Right lobe of liver (tissue), 6 donors: ENCODE measurements at regions not wholly inside any gene's neighbourhood (a gene's known extent, or its start where the extent isn't known, plus 50 kb on each side); places are given as distances from the start of the nearest gene placed in this dataset.
"Not testable (repeated sequence)": the region's sequence is repeated elsewhere in the genome, so short reads cannot be mapped to it uniquely, and the experiment has no call there.

ENCODE experiments used
- ATAC-seq, 4 donors: fragments of 200-7000 bp; cut with Tn5 transposase; one replicate each; pipeline ENCODE4 v1.9.1; 2020; ENCODE audit warnings: mild to moderate bottlenecking in 4 of 4, moderate library complexity in 4 of 4
- DNase-seq, 3 donors: peaks; one replicate each; pipeline ENCODE4 v3.0.0-alpha.2; 2020
- H3K27ac ChIP-seq, 3 donors: fragments of 200-600 bp; one replicate each; pipeline ENCODE4 v1.8.0; 2022
- H3K27me3 ChIP-seq, 2 donors: fragments of 200-600 bp; one replicate each; pipeline ENCODE4 v1.8.0; 2022
- H3K36me3 ChIP-seq, 4 donors: fragments of 200-600 bp; sonication (generic) in 1 of 4; one replicate each; pipeline versions ENCODE4 v1.5.1 to v1.8.0; 2017 to 2022; ENCODE audit warnings: control low read depth in 1 of 4
- H3K4me1 ChIP-seq, 4 donors: fragments of 200-600 bp; sonication (generic) in 1 of 4; one replicate each; pipeline versions ENCODE4 v1.5.1 to v1.8.0; 2017 to 2022; ENCODE audit warnings: control low read depth in 1 of 4
- H3K4me3 ChIP-seq, 3 donors: fragments of 200-600 bp; one replicate each; pipeline ENCODE4 v1.8.0; 2022
- H3K9me3 ChIP-seq, 4 donors: fragments of 200-600 bp; sonication (generic) in 1 of 4; one replicate each; pipeline versions ENCODE4 v1.5.1 to v1.8.0; 2017 to 2022; ENCODE audit warnings: control low read depth in 1 of 4
- POLR2A ChIP-seq: fragments of 450-650 bp; IDR thresholded peaks from one replicate; pipeline ENCODE4 v1.6.1; 2017; ENCODE audit warnings: antibody characterized with exemption, mild to moderate bottlenecking
- WGBS: methylation state at CpG from one replicate; pipeline ENCODE4 v1.1.6; 2018; ENCODE audit warnings: low coverage, low lambda C conversion rate; ENCODE audit not compliant: insufficient coverage; ENCODE audit errors: missing lambda C conversion rate; 5-methylcytosine and 5-hydroxymethylcytosine counted together
- intact Hi-C, 2 donors: fragments of 100-400 bp; cut with DNase I; formaldehyde crosslinking; loops; one replicate each; pipeline versions ENCODE4 v1.11.2 to v1.14.1; 2022
- TF ChIP-seq, protein P1 (sequence below), 4 donors: fragments of 200-600 bp in 3 of 4; fragments of 450-650 bp in 1 of 4; IDR thresholded peaks; one replicate each; pipeline versions ENCODE4 v1.5.1 to v1.8.0; 2016 to 2022; ENCODE audit warnings: antibody characterized with exemption in 4 of 4, mild to moderate bottlenecking in 2 of 4
- donor health status: DM: no; HTN: yes; CAD: no.
- donor health status: DM: no; HTN: no; CAD: no.
- donor health status: DM: no; HTN: no; CAD: no.
- donor health status: DM: no; HTN: yes; CAD: no.
- donor health status: DM: no; HTN: yes; CAD: no.

DNA sequence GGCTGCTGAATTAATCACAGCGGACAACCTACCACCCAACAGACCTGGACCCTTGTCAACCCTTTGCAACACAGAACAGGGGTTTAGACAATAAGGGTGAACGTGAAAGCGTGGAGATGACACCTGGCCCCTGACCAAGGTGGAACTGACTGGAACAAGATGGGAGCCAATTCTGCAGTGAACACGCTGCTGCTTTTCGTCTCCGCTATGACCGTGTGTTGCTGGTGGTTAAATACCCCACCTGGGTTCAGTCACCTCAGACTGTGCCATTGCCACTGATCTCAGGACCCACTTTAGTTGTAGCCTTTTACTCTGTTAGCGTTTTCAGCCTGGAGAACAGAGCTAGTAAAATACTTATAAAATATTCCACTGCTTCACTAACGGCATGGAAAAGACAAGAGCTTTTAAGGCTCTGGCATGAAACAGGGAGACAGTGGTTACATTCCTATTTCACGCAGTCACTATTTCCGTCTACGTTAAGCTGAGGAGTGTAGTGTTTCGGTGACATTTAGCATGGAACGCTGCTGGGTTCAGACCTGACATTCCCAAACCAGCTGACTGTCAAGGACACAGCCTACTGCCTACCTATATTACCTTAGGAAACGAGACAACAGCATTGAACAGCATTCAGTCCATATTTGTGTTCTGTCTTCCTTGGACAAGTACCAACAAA, 119.5 kb upstream of the PRSS1 start:
- no peaks in the 10 kb centered on the region for H3K9me3 ChIP-seq
- WGBS: 61% methylated on average over 13 of the region's 15 CpGs
- no peak overlapping the region for H3K4me3 ChIP-seq
- H3K36me3 ChIP-seq: no peaks in the 10 kb centered on the region
- H3K27me3 ChIP-seq: no peaks in the 10 kb centered on the region
- no peak for TF ChIP-seq POLR2A
- TF ChIP-seq, protein P1, sequence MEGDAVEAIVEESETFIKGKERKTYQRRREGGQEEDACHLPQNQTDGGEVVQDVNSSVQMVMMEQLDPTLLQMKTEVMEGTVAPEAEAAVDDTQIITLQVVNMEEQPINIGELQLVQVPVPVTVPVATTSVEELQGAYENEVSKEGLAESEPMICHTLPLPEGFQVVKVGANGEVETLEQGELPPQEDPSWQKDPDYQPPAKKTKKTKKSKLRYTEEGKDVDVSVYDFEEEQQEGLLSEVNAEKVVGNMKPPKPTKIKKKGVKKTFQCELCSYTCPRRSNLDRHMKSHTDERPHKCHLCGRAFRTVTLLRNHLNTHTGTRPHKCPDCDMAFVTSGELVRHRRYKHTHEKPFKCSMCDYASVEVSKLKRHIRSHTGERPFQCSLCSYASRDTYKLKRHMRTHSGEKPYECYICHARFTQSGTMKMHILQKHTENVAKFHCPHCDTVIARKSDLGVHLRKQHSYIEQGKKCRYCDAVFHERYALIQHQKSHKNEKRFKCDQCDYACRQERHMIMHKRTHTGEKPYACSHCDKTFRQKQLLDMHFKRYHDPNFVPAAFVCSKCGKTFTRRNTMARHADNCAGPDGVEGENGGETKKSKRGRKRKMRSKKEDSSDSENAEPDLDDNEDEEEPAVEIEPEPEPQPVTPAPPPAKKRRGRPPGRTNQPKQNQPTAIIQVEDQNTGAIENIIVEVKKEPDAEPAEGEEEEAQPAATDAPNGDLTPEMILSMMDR (IDR thresholded peaks at IDR 0.05): no peak
- H3K27ac ChIP-seq: no peak overlapping the region
- no peaks in the 10 kb centered on the region for H3K4me1 ChIP-seq
- intact Hi-C loops: loop anchor here (10.0 kb wide), 1 partner anchor 155 kb away; no protein-coding TSS in a partner anchor
- DNase-seq: no peak
- ATAC-seq: no peak

DNA sequence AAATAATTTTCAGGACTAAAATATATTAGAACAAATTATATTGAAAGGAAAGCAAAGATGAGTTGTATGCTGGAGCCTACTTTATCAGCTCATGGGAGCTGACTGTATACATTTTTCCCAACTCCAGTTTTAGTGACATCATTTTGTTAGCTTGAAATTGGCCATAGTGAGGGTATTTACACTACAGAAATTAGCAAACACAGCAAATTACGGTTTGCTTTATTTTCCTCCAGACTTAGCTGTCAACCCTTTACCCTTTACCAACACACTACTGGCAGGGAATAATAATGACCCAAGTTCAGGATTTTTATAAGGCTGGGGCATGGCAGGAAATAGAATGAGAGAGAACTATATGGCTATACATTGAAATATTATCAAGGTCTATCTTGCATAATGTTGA, 120.3 kb upstream of the PRSS1 start:
- TF ChIP-seq, protein P1 (IDR thresholded peaks at IDR 0.05): no peak
- no peak for TF ChIP-seq POLR2A
- intact Hi-C loops: loop anchor here (10.0 kb wide), 1 partner anchor 156 kb away; no protein-coding TSS in a partner anchor
- no peak overlapping the region for H3K4me3 ChIP-seq
- no peaks in the 10 kb centered on the region for H3K27me3 ChIP-seq
- no peak for DNase-seq
- no peak overlapping the region for H3K27ac ChIP-seq
- H3K9me3 ChIP-seq: no peaks in the 10 kb centered on the region
- H3K4me1 ChIP-seq: no peaks in the 10 kb centered on the region
- ATAC-seq: no peak
- WGBS: 22% methylated on average over 1 of the region's 1 CpG
- H3K36me3 ChIP-seq: no peaks in the 10 kb centered on the region

DNA sequence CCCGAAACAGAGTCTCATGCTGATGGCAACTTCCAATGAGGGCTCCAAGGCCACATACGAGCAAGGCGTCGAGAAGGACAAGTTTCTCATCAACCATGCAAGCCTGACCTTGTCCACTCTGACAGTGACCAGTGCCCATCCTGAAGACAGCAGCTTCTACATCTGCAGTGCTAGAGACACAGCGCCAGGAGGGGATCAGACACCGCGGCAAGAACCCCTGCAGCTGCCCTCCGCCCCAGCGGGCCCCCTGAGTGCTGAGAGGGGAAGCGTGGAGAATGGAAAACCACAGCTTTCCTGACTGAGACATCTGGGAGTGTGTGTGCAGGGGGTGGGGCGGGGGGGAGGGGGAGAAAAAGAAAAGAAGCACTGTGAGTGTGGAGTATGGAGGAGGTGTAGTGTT, 122.0 kb upstream of the PRSS1 start:
- not testable (repeated sequence) for H3K4me1 ChIP-seq, H3K36me3 ChIP-seq, H3K27ac ChIP-seq, DNase-seq, H3K9me3 ChIP-seq, H3K27me3 ChIP-seq, ATAC-seq, H3K4me3 ChIP-seq
- WGBS: 53% methylated on average over 7 of the region's 11 CpGs
- intact Hi-C loops: loop anchor here (10.0 kb wide), 1 partner anchor 158 kb away; no protein-coding TSS in a partner anchor

DNA sequence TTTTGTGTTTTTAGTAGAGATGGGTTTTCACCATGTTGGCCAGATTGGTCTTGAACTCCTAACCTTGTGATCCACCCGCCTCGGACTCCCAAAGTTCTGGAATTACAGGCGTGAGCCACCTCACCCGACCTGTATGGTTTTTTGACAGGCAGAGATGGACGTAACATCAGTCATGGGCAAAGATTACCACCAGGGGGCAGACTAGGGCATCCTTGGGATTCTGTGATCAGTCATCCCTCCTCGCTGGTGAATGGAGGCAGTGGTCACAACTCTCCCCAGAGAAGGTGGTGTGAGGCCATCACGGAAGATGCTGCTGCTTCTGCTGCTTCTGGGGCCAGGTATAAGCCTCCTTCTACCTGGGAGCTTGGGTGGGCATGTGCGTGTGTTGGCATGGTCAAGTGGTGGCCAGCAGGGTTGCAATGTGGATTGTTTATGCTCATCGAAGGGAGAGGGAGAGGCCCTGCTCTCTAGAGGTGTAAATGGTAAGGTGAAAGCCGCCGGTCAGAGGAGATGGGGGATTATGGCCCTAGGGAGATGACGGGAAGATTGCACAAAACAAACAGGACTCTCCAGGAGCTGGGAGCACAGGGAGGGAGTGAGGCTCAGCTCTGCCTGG, 122.7 kb upstream of the PRSS1 start:
- WGBS: 21% methylated on average over 10 of the region's 12 CpGs
- TF ChIP-seq, protein P1 (IDR thresholded peaks at IDR 0.05): peak; percentile 37 to 64 (median 56)
- TF ChIP-seq POLR2A: no peak
- intact Hi-C loops: loop anchor here (10.0 kb wide), 1 partner anchor 158 kb away; no protein-coding TSS in a partner anchor
- H3K36me3 ChIP-seq: no peaks in the 10 kb centered on the region
- H3K4me1 ChIP-seq: no peaks in the 10 kb centered on the region
- H3K27ac ChIP-seq: no peak overlapping the region
- peak; percentile 75 to 83 (median 78) for ATAC-seq
- H3K9me3 ChIP-seq: no peaks in the 10 kb centered on the region
- peak in 2 of 3 donors; percentile 28 to 57 for DNase-seq
- no peak overlapping the region for H3K4me3 ChIP-seq
- no peaks in the 10 kb centered on the region for H3K27me3 ChIP-seq

DNA sequence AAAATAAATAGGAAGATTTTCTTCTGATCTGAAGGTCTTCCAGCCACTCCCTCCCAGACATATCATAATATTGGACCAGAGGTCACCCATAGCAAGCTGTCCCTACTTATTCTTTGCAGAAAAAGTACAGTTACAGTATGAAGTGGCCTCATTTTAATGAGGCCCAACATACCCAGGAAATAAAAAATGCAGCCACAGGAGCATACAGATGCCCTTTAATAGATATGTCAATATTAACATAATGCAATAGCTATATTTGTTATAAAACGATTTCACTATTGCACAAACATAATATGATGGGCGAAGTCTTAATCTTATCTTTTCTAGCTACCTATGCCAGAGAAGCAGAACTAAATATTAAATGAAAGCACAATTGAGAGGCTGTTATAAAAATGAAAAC, 124.1 kb upstream of the PRSS1 start:
- H3K4me1 ChIP-seq, H3K36me3 ChIP-seq, DNase-seq, H3K27me3 ChIP-seq, H3K9me3 ChIP-seq, ATAC-seq, H3K27ac ChIP-seq, H3K4me3 ChIP-seq: not testable (repeated sequence)
- intact Hi-C loops: loop anchor here (10.0 kb wide), 1 partner anchor 160 kb away; no protein-coding TSS in a partner anchor
- 25% methylated on average over 2 of the region's 2 CpGs for WGBS
